Esophagus muscularis mucosa (tissue), 4 donors: ENCODE measurements at regions not wholly inside any gene's neighbourhood (a gene's known extent, or its start where the extent isn't known, plus 50 kb on each side); places are given as distances from the start of the nearest gene placed in this dataset.

ENCODE experiments used
- CTCF ChIP-seq, 3 experiments: fragments of 200-600 bp in 2 of 3; fragments of 450-650 bp in 1 of 3; sonication (generic) in 2 of 3; IDR thresholded peaks; one replicate each; pipeline ENCODE4 v1.5.1; 2017 to 2019; ENCODE audit warnings: antibody characterized with exemption in 3 of 3, mild to moderate bottlenecking in 2 of 3, moderate library complexity in 1 of 3
- EP300 ChIP-seq: sonication (generic); formaldehyde crosslinking; IDR thresholded peaks from one replicate; pipeline ENCODE4 v1.6.1; 2017; ENCODE audit warnings: antibody characterized with exemption
- POLR2A ChIP-seq: fragments of 450-650 bp; IDR thresholded peaks from one replicate; pipeline ENCODE4 v1.6.1; 2017; ENCODE audit warnings: antibody characterized with exemption, moderate library complexity, mild to moderate bottlenecking, low read depth
- POLR2AphosphoS5 ChIP-seq, 2 donors: sonication (generic); formaldehyde crosslinking; IDR thresholded peaks; one replicate each; pipeline ENCODE4 v1.6.1; 2017; ENCODE audit warnings: antibody characterized with exemption in 2 of 2

GRCh38 chr22:49082451-49082850, 745.2 kb downstream of the BRD1 start:
- TF ChIP-seq POLR2AphosphoS5 (IDR thresholded peaks at IDR 0.05), result no peak
- no peak for TF ChIP-seq CTCF (IDR thresholded peaks at IDR 0.05)
- no peak for TF ChIP-seq EP300
- no peak for TF ChIP-seq POLR2A
